Stimulated activated CD4-positive, alpha-beta T cell treated with anti-CD3 and anti-CD28 coated beads, Interleukin-1b, Interleukin-23, amount 100 ng/mL, for 4 hours (primary cell): ENCODE measurements at regions not wholly inside any gene's neighbourhood (a gene's known extent, or its start where the extent isn't known, plus 50 kb on each side); places are given as distances from the start of the nearest gene placed in this dataset.
"Not testable (repeated sequence)": the region's sequence is repeated elsewhere in the genome, so short reads cannot be mapped to it uniquely, and the experiment has no call there.

Source experiments
- DNase-seq, 2 donors: peaks; one replicate each; pipeline ENCODE4 v3.0.0-alpha.2; 2020; ENCODE audit warnings: low read depth in 2 of 2

- DNase-seq = no peak
These were observed 187.8 kb downstream of the SHQ1 start for GRCh38 chr3:72660270-72661114.

GRCh38 chr3:72659596-72659995 lies 188.6 kb downstream of the SHQ1 start:
- no peak for DNase-seq

- no peak for DNase-seq
These were observed 189.1 kb downstream of the SHQ1 start for GRCh38 chr3:72659188-72659587.

- DNase-seq = no peak
These were observed 189.7 kb downstream of the SHQ1 start for GRCh38 chr3:72658466-72659100.

GRCh38 chr3:72657666-72658065 lies 190.6 kb downstream of the SHQ1 start:
- DNase-seq = peak in 1 of 2 donors; percentile 15

GRCh38 chr3:72655723-72656122 lies 192.5 kb downstream of the SHQ1 start:
- no peak for DNase-seq

- no peak for DNase-seq
These were observed 193.1 kb downstream of the SHQ1 start for GRCh38 chr3:72655131-72655551.

GRCh38 chr3:72652395-72652794 lies 195.8 kb downstream of the SHQ1 start:
- DNase-seq = no peak

- no peak for DNase-seq
These were observed 196.7 kb downstream of the SHQ1 start for GRCh38 chr3:72651498-72651897.

- DNase-seq = no peak
These were observed 202.0 kb downstream of the SHQ1 start for GRCh38 chr3:72646263-72646662.

- not testable (repeated sequence) for DNase-seq
These were observed 204.6 kb downstream of the SHQ1 start for GRCh38 chr3:72643635-72644034.

GRCh38 chr3:72641684-72642083 lies 206.6 kb downstream of the SHQ1 start:
- DNase-seq = no peak

- no peak for DNase-seq
These were observed 207.2 kb downstream of the SHQ1 start for GRCh38 chr3:72641072-72641471.

GRCh38 chr3:72636969-72637597 lies 211.2 kb downstream of the SHQ1 start:
- no peak for DNase-seq

GRCh38 chr3:72635551-72635950 lies 212.7 kb downstream of the SHQ1 start:
- no peak for DNase-seq

- DNase-seq = no peak
These were observed 214.1 kb downstream of the SHQ1 start for GRCh38 chr3:72634128-72634527.

- DNase-seq = no peak
These were observed 214.7 kb downstream of the SHQ1 start for GRCh38 chr3:72633534-72633933.

GRCh38 chr3:72633121-72633520 lies 215.1 kb downstream of the SHQ1 start:
- DNase-seq = no peak

- no peak for DNase-seq
These were observed 216.1 kb downstream of the SHQ1 start for GRCh38 chr3:72632129-72632528.

- no peak for DNase-seq
These were observed 217.3 kb downstream of the SHQ1 start for GRCh38 chr3:72630969-72631344.

GRCh38 chr3:72630327-72630968 lies 217.8 kb downstream of the SHQ1 start:
- no peak for DNase-seq

- no peak for DNase-seq
These were observed 219.0 kb downstream of the SHQ1 start for GRCh38 chr3:72629191-72629631.
